Endodermal cell (in vitro differentiated cells): ENCODE measurements at regions not wholly inside any gene's neighbourhood (a gene's known extent, or its start where the extent isn't known, plus 50 kb on each side); places are given as distances from the start of the nearest gene placed in this dataset.

Experiments used
- DNase-seq: peaks from one replicate; pipeline ENCODE4 v3.0.0-alpha.2; 2017
- H3K27ac ChIP-seq: 2 replicates; pipeline ENCODE4 v1.5.1; 2013; ENCODE audit warnings: mild to moderate bottlenecking, low read depth, low read length, moderate library complexity
- H3K27me3 ChIP-seq: 2 replicates; pipeline ENCODE4 v1.6.1; 2013; ENCODE audit warnings: mild to moderate bottlenecking, low read length, moderate library complexity; ENCODE audit not compliant: insufficient read depth, control insufficient read depth, poor library complexity, severe bottlenecking
- H3K36me3 ChIP-seq: 2 replicates; pipeline ENCODE4 v1.7.0; 2013; ENCODE audit warnings: mild to moderate bottlenecking, low read length, moderate library complexity; ENCODE audit not compliant: control insufficient read depth, insufficient read depth
- H3K4me1 ChIP-seq: one replicate; pipeline ENCODE4 v1.7.0; 2013; ENCODE audit warnings: low read length; ENCODE audit not compliant: control insufficient read depth, insufficient read depth
- H3K4me3 ChIP-seq: 2 replicates; pipeline ENCODE4 v1.5.1; 2013; ENCODE audit warnings: mild to moderate bottlenecking, low read length, moderate library complexity
- H3K9ac ChIP-seq: 2 replicates; pipeline ENCODE4 v1.6.1; 2013; ENCODE audit warnings: mild to moderate bottlenecking, low read length, moderate library complexity; ENCODE audit not compliant: poor library complexity, severe bottlenecking; ENCODE audit errors: extremely low read depth
- H3K9me3 ChIP-seq: 2 replicates; pipeline ENCODE4 v1.6.1; 2013; ENCODE audit warnings: mild to moderate bottlenecking, low read length, moderate library complexity; ENCODE audit not compliant: control insufficient read depth
- H3K27ac Mint-ChIP-seq: 2 replicates; pipeline ENCODE4 v1.8.0; 2020; ENCODE audit warnings: mixed read lengths
- H3K27me3 Mint-ChIP-seq: 2 replicates; pipeline ENCODE4 v1.8.0; 2021; ENCODE audit warnings: mild to moderate bottlenecking, mixed read lengths; ENCODE audit not compliant: insufficient read depth
- H3K36me3 Mint-ChIP-seq: 2 replicates; pipeline ENCODE4 v1.8.0; 2020; ENCODE audit warnings: low read depth, mixed read lengths
- H3K4me1 Mint-ChIP-seq: 2 replicates; pipeline ENCODE4 v1.8.0; 2020; ENCODE audit warnings: mixed read lengths
- H3K4me3 Mint-ChIP-seq: 2 replicates; pipeline ENCODE4 v1.8.0; 2020; ENCODE audit warnings: mild to moderate bottlenecking, moderate library complexity, mixed read lengths
- H3K9me3 Mint-ChIP-seq: 2 replicates; pipeline ENCODE4 v1.8.0; 2020; ENCODE audit warnings: mild to moderate bottlenecking, mixed read lengths
- WGBS, 2 experiments: methylation state at CpG; one replicate each; pipeline versions ENCODE4 v1.1.5 to v1.1.7; 2013; ENCODE audit warnings: missing lambda C conversion rate in 2 of 2, mixed read lengths in 1 of 2; ENCODE audit not compliant: insufficient coverage in 1 of 2, insufficient read length in 1 of 2; 5-methylcytosine and 5-hydroxymethylcytosine counted together
- TF ChIP-seq, protein P1 (sequence below): fragments of 200-600 bp; sonication (generic); conservative IDR thresholded peaks from 2 replicates; pipeline ENCODE4 v1.5.0; 2021; ENCODE audit warnings: antibody characterized with exemption, mild to moderate bottlenecking

DNA sequence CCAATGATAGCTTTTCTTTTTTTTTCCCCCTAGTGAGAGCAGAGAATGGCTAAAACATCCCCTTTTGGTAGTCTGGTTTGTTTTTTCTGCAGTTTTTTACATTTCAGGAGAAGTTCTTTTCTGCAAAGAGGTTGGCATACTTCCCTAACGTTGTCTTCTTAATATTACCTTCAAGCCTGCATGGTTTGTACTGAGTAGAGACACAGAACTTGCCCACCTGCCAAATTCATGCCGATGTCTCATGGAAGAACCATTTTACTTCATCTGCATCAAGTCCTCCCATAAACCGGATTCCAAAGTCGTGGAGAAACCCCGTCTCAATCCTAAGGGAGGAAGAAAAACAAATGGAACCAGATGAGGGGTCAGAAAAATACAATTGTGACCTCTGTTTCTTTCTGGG is 89.7 kb downstream of the SHOX start:
- H3K9me3 Mint-ChIP-seq: peaks cover 27% of the 10 kb centered on the region
- no peaks in the 10 kb centered on the region for H3K4me1 Mint-ChIP-seq
- no peak overlapping the region for H3K4me3 ChIP-seq
- H3K36me3 Mint-ChIP-seq: no peaks in the 10 kb centered on the region
- H3K9me3 ChIP-seq: peaks cover 24% of the 10 kb centered on the region
- H3K4me3 Mint-ChIP-seq: no peak overlapping the region
- no peaks in the 10 kb centered on the region for H3K4me1 ChIP-seq
- DNase-seq: no peak
- TF ChIP-seq, protein P1, sequence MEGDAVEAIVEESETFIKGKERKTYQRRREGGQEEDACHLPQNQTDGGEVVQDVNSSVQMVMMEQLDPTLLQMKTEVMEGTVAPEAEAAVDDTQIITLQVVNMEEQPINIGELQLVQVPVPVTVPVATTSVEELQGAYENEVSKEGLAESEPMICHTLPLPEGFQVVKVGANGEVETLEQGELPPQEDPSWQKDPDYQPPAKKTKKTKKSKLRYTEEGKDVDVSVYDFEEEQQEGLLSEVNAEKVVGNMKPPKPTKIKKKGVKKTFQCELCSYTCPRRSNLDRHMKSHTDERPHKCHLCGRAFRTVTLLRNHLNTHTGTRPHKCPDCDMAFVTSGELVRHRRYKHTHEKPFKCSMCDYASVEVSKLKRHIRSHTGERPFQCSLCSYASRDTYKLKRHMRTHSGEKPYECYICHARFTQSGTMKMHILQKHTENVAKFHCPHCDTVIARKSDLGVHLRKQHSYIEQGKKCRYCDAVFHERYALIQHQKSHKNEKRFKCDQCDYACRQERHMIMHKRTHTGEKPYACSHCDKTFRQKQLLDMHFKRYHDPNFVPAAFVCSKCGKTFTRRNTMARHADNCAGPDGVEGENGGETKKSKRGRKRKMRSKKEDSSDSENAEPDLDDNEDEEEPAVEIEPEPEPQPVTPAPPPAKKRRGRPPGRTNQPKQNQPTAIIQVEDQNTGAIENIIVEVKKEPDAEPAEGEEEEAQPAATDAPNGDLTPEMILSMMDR: no peak
- no peak overlapping the region for H3K27ac Mint-ChIP-seq
- peaks cover 3% of the 10 kb centered on the region for H3K27me3 Mint-ChIP-seq
- no peaks in the 10 kb centered on the region for H3K27me3 ChIP-seq
- WGBS, 2 experiments: 82 to 98% methylated on average over 4 to 5 of the region's 5 CpGs
- H3K36me3 ChIP-seq: no peaks in the 10 kb centered on the region
- no peak overlapping the region for H3K9ac ChIP-seq
- H3K27ac ChIP-seq: no peak overlapping the region

DNA sequence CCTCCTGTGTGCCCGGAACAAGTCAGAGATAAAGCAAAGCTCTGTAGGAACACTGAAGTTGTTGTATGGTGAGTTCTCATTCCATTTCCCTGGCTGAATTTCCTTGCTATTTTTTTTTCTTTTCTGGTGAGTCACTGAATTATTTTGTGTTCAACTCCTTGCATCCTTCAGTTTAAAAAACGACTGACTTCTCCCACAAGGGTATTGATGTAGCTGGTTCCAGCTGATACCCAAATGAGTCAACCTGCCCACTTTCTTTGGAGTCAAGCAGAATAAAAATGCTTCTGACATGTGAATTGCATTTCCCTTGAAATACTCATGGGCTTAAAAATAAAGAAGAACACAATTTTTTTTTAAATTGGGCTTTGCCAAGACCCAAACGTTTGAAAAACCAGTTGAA is 85.5 kb downstream of the SHOX start:
- peaks cover 3% of the 10 kb centered on the region for H3K27me3 Mint-ChIP-seq
- H3K9ac ChIP-seq: no peak overlapping the region
- peaks cover 22% of the 10 kb centered on the region for H3K9me3 ChIP-seq
- TF ChIP-seq, protein P1: no peak
- H3K4me3 Mint-ChIP-seq: no peak overlapping the region
- H3K27ac ChIP-seq: no peak overlapping the region
- no peak for DNase-seq
- H3K27ac Mint-ChIP-seq: no peak overlapping the region
- H3K9me3 Mint-ChIP-seq: peaks cover 28% of the 10 kb centered on the region
- 55 to 64% methylated on average over 2 to 3 of the region's 3 CpGs for WGBS, 2 experiments
- no peaks in the 10 kb centered on the region for H3K4me1 ChIP-seq
- H3K36me3 ChIP-seq: no peaks in the 10 kb centered on the region
- no peak overlapping the region for H3K4me3 ChIP-seq
- peaks cover 3% of the 10 kb centered on the region for H3K4me1 Mint-ChIP-seq
- H3K27me3 ChIP-seq: no peaks in the 10 kb centered on the region
- peaks cover 1% of the 10 kb centered on the region for H3K36me3 Mint-ChIP-seq

DNA sequence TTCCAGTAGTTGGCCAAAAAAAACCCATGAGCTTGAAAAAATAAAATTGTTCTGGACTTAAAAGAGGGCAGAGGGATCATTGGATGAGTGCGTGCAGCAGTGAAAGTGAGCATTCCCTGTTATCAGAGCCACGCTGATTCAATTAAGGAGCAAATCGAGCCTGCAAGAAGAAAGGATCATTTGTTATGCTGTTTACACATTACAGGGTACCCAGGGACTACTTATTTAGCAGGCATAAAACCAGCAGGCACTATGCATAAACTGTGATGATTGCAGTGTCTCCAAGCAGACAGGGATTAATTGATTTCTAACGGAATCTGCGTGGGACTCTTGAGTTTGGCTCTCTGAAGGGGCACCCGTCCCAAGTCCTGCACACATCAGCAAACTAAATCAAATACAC is 83.5 kb downstream of the SHOX start:
- WGBS, 2 experiments: 83 to 84% methylated on average over 2 to 6 of the region's 6 CpGs
- DNase-seq: no peak
- H3K4me3 ChIP-seq: no peak overlapping the region
- H3K36me3 Mint-ChIP-seq: peaks cover 1% of the 10 kb centered on the region
- H3K27me3 ChIP-seq: no peaks in the 10 kb centered on the region
- H3K9me3 Mint-ChIP-seq: peaks cover 30% of the 10 kb centered on the region
- TF ChIP-seq, protein P1: no peak
- peaks cover 3% of the 10 kb centered on the region for H3K4me1 Mint-ChIP-seq
- H3K4me1 ChIP-seq: no peaks in the 10 kb centered on the region
- peaks cover 22% of the 10 kb centered on the region for H3K9me3 ChIP-seq
- H3K36me3 ChIP-seq: no peaks in the 10 kb centered on the region
- peaks cover 3% of the 10 kb centered on the region for H3K27me3 Mint-ChIP-seq
- H3K27ac ChIP-seq: no peak overlapping the region
- H3K27ac Mint-ChIP-seq: no peak overlapping the region
- H3K9ac ChIP-seq: no peak overlapping the region
- H3K4me3 Mint-ChIP-seq: no peak overlapping the region
